Activated T-cell treated with anti-CD3 and anti-CD28 coated beads, Interleukin-2, amount 50 U/mL, for 24 hours (primary cell): ENCODE measurements at regions not wholly inside any gene's neighbourhood (a gene's known extent, or its start where the extent isn't known, plus 50 kb on each side); places are given as distances from the start of the nearest gene placed in this dataset.
"Not testable (repeated sequence)": the region's sequence is repeated elsewhere in the genome, so short reads cannot be mapped to it uniquely, and the experiment has no call there.

Source experiments
- DNase-seq: peaks from one replicate; pipeline ENCODE4 v3.0.0-alpha.2; 2020
- H3K27ac Mint-ChIP-seq: 2 replicates; pipeline ENCODE4 v1.8.0; 2020; ENCODE audit warnings: mild to moderate bottlenecking, mixed read lengths
- H3K27me3 Mint-ChIP-seq: 2 replicates; pipeline ENCODE4 v1.8.0; 2020; ENCODE audit warnings: mixed read lengths
- H3K36me3 Mint-ChIP-seq: 2 replicates; pipeline ENCODE4 v1.8.0; 2020; ENCODE audit warnings: low read depth, mixed read lengths
- H3K4me1 Mint-ChIP-seq: 2 replicates; pipeline ENCODE4 v1.8.0; 2020; ENCODE audit warnings: low read depth, mixed read lengths
- H3K4me3 Mint-ChIP-seq: 2 replicates; pipeline ENCODE4 v1.8.0; 2020; ENCODE audit warnings: mild to moderate bottlenecking, moderate library complexity, mixed read lengths
- H3K9me3 Mint-ChIP-seq: 2 replicates; pipeline ENCODE4 v1.8.0; 2020; ENCODE audit warnings: mixed read lengths

DNA sequence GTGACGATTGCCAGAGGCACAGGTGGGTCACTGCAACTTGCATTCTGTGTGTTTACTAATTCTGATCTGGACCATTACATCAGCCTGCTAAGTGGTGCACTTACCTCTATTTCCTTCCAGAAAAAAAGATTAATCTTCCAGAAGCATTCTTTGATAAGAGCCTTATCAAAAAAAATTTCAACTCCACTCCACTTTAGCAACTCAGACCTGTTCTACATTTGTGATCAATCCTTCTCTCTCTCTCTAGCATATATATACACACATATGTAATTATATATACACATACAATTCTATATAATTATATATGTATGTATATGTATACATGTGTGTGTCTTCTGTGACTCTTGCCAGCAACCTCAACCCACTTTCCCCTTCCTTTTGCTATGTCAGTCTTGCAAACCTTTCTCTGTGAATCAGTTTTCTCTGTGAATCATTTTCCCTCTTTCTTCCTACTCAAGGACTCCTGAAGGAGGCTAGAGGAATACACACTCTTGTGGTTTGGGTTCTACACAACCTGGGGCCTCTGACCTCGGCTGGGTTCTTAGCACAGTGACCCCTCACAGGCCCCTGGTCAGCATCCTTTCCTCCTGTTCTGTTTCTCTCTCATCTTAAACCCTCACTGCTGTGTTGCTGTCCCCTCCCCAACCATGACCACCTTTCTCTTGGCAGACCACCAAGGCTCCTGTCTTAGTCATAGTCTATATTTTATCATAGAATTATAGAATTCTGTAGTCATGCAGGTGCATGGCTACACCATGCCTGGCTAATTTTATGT, 130.4 kb upstream of the PELI1 start:
- Mint-ChIP-seq H3K36me3 (no peaks in the 10 kb centered on the region), H3K27ac (peak overlapping the region; percentile 35), H3K9me3 (peaks cover 6% of the 10 kb centered on the region), H3K4me1 (peaks cover 32% of the 10 kb centered on the region), H3K4me3 (no peak overlapping the region), H3K27me3 (no peaks in the 10 kb centered on the region)
- peak; percentile 46 for DNase-seq

- H3K4me3 Mint-ChIP-seq: no peak overlapping the region
Measured at GRCh38 chr2:64275174-64275466, 130.9 kb upstream of the PELI1 start.

GRCh38 chr2:64276417-64277095, 132.3 kb upstream of the PELI1 start:
- no peak for DNase-seq
- Mint-ChIP-seq H3K27ac (no peak overlapping the region), H3K9me3 (no peaks in the 10 kb centered on the region), H3K4me1 (peaks cover 32% of the 10 kb centered on the region), H3K36me3 (no peaks in the 10 kb centered on the region), H3K27me3 (no peaks in the 10 kb centered on the region), H3K4me3 (no peak overlapping the region)

More at GRCh38 chr2:64275174-64275466, 130.9 kb upstream of the PELI1 start:
- DNase-seq: no peak
- Mint-ChIP-seq H3K27me3 (no peaks in the 10 kb centered on the region), H3K36me3 (no peaks in the 10 kb centered on the region), H3K9me3 (peaks cover 6% of the 10 kb centered on the region), H3K27ac (no peak overlapping the region), H3K4me1 (peaks cover 32% of the 10 kb centered on the region)

GRCh38 chr2:64277101-64277849, 133.1 kb upstream of the PELI1 start:
- H3K27ac Mint-ChIP-seq: no peak overlapping the region
- H3K27me3 Mint-ChIP-seq: no peaks in the 10 kb centered on the region
- H3K4me1 Mint-ChIP-seq: peaks cover 32% of the 10 kb centered on the region
- H3K4me3 Mint-ChIP-seq: no peak overlapping the region
- no peaks in the 10 kb centered on the region for H3K9me3 Mint-ChIP-seq
- no peak for DNase-seq
- no peaks in the 10 kb centered on the region for H3K36me3 Mint-ChIP-seq

DNA sequence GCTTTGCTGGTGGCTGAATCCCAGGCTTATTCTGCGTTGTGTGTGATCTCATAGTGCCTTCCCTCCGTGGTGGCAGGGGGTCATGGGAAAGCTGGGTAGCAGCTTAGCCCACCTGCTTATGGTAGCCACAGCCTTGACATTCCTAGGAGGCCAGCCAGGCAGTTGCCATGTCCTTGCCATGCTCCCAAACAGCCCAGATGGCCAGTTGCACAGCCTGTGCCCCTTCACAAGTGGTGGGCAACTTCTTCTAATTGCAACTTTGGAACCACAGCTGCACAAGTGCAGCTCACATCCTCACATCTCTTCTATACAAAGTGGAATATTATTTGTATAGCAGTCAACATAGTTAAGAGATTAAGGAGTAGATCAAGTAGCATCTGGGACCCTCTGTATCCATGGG, 136.6 kb upstream of the PELI1 start:
- not testable (repeated sequence) for H3K4me3 Mint-ChIP-seq, H3K9me3 Mint-ChIP-seq, H3K27ac Mint-ChIP-seq, DNase-seq, H3K4me1 Mint-ChIP-seq, H3K36me3 Mint-ChIP-seq, H3K27me3 Mint-ChIP-seq

- DNase-seq: no peak
Measured at GRCh38 chr2:64283006-64283570, 138.9 kb upstream of the PELI1 start.

DNA sequence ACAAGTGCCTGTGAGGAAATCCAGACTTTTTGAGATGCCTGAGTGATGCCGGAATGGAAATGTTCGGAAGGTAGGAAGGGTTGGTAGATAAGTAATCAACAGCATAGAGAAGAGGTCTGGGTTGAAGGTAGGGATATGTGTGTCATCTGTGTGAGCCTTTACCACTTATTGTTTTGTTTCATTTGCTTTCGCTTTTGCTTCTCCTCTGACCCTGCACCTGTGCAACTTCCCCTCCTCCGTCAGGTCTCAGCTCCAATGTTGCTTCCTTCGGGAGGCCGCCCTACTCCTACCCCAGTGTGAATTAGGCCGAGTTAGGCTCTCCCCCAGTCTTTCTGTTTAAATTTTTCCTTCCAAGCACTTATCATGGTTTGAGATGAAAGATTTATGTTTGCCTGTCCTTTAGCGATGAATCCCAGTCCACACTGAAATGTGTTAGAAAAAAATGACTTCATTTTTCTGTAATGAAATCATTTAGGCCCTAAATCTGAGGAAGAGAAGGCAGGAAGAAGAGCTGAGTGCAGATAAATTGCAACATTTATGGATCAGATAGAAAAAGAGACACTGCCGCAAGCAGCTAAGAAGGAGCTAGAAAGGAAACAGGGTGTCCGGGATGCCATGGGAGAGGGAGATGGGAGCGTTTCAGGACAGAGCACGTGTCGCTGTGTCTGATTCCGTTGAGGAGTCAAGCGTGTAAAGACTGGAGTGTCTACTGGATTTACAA, 139.6 kb upstream of the PELI1 start:
- H3K36me3 Mint-ChIP-seq: no peaks in the 10 kb centered on the region
- no peak overlapping the region for H3K27ac Mint-ChIP-seq
- peak; percentile 50 for DNase-seq

More at GRCh38 chr2:64283006-64283570, 138.9 kb upstream of the PELI1 start:
- Mint-ChIP-seq H3K36me3 (no peaks in the 10 kb centered on the region), H3K27ac (no peak overlapping the region), H3K9me3 (no peaks in the 10 kb centered on the region), H3K4me1 (no peaks in the 10 kb centered on the region), H3K4me3 (no peak overlapping the region), H3K27me3 (no peaks in the 10 kb centered on the region)

DNA sequence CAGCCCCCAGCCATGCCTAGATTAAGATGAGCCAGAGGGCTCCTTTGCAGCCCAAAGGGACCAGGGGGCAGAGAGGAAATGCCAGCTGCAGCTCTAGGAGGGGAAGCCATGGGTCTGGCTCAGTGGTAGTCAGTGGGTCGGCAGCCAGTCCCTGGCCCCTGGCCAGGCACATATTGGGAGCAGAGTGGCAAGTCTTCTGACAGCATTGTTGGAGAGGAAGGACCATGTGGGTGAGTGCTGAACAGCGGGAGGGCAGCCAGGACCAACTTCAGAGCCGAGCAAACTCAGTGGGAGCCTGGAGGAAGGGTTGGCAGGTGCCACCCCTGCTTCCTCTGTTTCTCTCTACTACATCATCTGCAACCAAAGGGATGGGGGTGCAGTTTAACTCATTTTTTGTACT, 140.5 kb upstream of the PELI1 start:
- no peaks in the 10 kb centered on the region for H3K36me3 Mint-ChIP-seq
- no peaks in the 10 kb centered on the region for H3K4me1 Mint-ChIP-seq
- DNase-seq: no peak
- H3K27ac Mint-ChIP-seq: no peak overlapping the region
- no peaks in the 10 kb centered on the region for H3K9me3 Mint-ChIP-seq
- H3K27me3 Mint-ChIP-seq: no peaks in the 10 kb centered on the region
- no peak overlapping the region for H3K4me3 Mint-ChIP-seq

More for the DNA sequence above, 139.6 kb upstream of the PELI1 start:
- Mint-ChIP-seq H3K27me3 (no peaks in the 10 kb centered on the region), H3K4me1 (no peaks in the 10 kb centered on the region), H3K9me3 (no peaks in the 10 kb centered on the region), H3K4me3 (no peak overlapping the region)

DNA sequence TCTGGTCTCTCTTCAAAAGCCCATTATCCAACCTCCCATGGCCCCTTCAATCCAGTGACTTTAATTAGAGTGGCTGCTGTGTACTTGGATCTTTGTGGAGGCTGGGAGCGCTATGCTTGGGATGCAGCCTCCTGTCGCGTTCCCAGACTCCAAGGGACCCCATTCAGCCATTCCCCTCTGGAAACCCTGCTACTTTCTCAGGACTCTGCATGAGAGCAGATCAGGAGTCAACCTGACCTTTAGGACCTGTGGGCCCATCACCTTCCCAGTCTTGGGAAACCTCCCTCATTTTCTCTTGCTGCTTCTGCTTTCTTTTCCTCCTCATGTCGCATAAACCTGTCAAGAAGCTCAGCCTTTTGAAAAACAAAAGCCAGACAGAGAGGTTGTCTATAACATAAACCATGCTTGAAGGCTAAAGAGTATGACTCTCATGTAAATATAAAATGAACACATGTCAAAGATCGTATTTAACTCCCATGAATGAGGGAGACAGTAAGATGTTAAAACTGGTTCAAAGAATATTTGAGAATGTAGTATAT, 143.1 kb upstream of the PELI1 start:
- no peak overlapping the region for H3K4me3 Mint-ChIP-seq
- no peaks in the 10 kb centered on the region for H3K27me3 Mint-ChIP-seq
- no peaks in the 10 kb centered on the region for H3K36me3 Mint-ChIP-seq
- H3K4me1 Mint-ChIP-seq: no peaks in the 10 kb centered on the region
- H3K27ac Mint-ChIP-seq: no peak overlapping the region
- no peaks in the 10 kb centered on the region for H3K9me3 Mint-ChIP-seq
- DNase-seq: no peak

DNA sequence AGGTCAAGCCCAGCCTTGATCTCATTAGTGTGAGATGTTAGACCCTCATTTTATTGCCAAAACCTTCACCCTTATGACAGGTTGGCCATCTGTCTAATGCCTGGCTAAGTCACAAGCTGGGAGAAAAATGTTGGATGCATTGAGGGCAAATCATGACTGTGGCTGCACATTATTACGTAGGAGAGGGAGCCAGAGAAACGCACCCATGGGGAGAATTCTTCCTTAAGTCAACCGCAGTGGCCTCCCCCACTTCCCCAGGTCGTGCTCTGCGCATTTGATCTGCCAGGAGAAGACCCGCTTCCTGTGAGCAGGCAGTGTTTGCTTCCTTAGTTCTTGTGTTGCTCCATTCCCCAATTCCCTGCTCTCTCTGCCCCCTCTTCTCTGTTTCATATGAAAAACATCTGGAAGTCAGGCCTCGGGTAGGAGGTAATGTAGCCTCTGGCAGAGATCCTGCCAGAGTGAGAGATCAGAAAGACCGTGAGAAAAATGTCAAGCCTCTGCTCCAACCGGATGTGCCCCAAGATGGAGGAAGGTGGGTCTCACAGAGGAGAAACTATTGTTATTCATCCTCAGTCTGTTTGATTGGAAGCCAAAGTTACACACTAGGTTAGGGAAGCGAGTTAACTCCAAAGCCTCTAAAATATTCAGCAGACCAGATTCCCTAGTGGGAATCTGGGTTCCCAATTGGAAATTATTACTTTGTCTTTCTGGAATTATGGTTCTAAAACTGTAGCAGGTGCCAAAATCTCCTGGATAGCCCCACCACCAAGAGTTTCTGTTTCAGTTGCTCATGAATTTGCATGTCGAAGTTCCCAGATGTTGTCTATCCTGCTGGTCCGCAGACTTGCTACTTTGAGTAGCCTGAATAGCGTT, 144.3 kb upstream of the PELI1 start:
- no peaks in the 10 kb centered on the region for H3K27me3 Mint-ChIP-seq
- no peaks in the 10 kb centered on the region for H3K9me3 Mint-ChIP-seq
- no peak overlapping the region for H3K4me3 Mint-ChIP-seq
- H3K4me1 Mint-ChIP-seq: no peaks in the 10 kb centered on the region
- no peak for DNase-seq
- no peak overlapping the region for H3K27ac Mint-ChIP-seq
- no peaks in the 10 kb centered on the region for H3K36me3 Mint-ChIP-seq

GRCh38 chr2:64289251-64289650, 145.0 kb upstream of the PELI1 start:
- DNase-seq: no peak
- no peak overlapping the region for H3K27ac Mint-ChIP-seq
- H3K27me3 Mint-ChIP-seq: no peaks in the 10 kb centered on the region
- H3K4me3 Mint-ChIP-seq: no peak overlapping the region
- H3K36me3 Mint-ChIP-seq: no peaks in the 10 kb centered on the region
- H3K9me3 Mint-ChIP-seq: no peaks in the 10 kb centered on the region
- H3K4me1 Mint-ChIP-seq: no peaks in the 10 kb centered on the region

DNA sequence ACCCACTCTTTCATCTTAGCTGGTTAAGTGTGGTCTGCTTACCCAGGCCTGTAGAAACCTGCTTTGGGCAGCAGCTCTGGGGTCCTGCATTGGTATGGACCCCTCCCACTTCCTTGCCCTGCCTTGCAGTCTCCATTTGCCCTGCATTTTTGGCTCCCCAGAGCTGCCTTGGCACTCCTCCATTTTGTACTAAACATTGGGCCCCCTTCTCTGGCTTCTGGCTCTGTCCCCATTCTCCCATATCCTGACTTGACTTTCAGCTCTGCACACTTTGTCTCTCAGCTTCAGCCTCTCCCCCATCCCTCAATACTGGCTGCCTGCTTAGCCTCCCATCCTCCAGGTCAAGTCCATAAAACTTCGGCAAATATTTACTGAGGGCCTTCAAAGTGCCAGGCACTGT, 145.5 kb upstream of the PELI1 start:
- Mint-ChIP-seq H3K4me3 (no peak overlapping the region), H3K27ac (no peak overlapping the region), H3K9me3 (no peaks in the 10 kb centered on the region), H3K27me3 (no peaks in the 10 kb centered on the region), H3K4me1 (peaks cover 4% of the 10 kb centered on the region), H3K36me3 (no peaks in the 10 kb centered on the region)
- DNase-seq: no peak

DNA sequence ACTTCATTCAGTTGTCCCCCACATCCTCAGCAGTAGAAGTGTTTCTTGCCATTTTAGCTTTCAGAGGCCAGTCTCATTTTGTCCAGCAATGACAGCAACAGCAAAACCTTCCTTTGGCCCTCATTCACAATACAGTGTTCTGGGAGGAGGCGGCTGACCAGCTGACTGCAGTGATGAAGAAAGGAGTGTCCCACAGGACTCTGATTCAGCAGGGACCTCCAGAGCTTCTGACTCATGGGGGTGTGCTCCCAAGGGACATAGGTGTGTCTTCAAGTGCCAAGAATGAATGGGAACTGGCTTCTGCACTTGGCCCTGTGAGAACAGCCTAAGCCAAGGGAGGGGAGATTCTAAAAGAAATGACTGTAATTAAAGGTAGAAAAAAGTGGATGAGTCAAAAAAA, 147.0 kb upstream of the PELI1 start:
- no peak overlapping the region for H3K4me3 Mint-ChIP-seq
- DNase-seq: no peak
- H3K36me3 Mint-ChIP-seq: no peaks in the 10 kb centered on the region
- H3K27ac Mint-ChIP-seq: no peak overlapping the region
- H3K27me3 Mint-ChIP-seq: no peaks in the 10 kb centered on the region
- peaks cover 18% of the 10 kb centered on the region for H3K4me1 Mint-ChIP-seq
- no peaks in the 10 kb centered on the region for H3K9me3 Mint-ChIP-seq
